Activated B cell treated with CpG ODN at 0.5 μM for 24 hours (primary cell): ENCODE measurements at regions not wholly inside any gene's neighbourhood (a gene's known extent, or its start where the extent isn't known, plus 50 kb on each side); places are given as distances from the start of the nearest gene placed in this dataset.
"Not testable (repeated sequence)": the region's sequence is repeated elsewhere in the genome, so short reads cannot be mapped to it uniquely, and the experiment has no call there.

Experiments
- ATAC-seq: fragments of 200-7000 bp; cut with Tn5 transposase; one replicate; pipeline ENCODE4 v1.10.0; 2021; ENCODE audit warnings: low read depth, mild to moderate bottlenecking, moderate library complexity
- CTCF ChIA-PET: fragments of 350-600 bp; sonication (Branson Sonifier 250); formaldehyde crosslinking; loops from one replicate; lab custom pipeline; 2021; ENCODE audit warnings: antibody characterized with exemption; lab: Charles Lee
- POLR2A ChIA-PET: fragments of 350-600 bp; sonication (Branson Sonifier 250); formaldehyde crosslinking; loops from one replicate; lab custom pipeline; 2021; ENCODE audit warnings: antibody characterized with exemption; lab: Charles Lee
- DNase-seq: peaks from one replicate; pipeline ENCODE4 v3.0.0; 2022
- H3K27ac Mint-ChIP-seq: one replicate; pipeline ENCODE4 v1.8.0; 2020; ENCODE audit warnings: mixed read lengths
- H3K27me3 Mint-ChIP-seq: one replicate; pipeline ENCODE4 v1.8.0; 2021; ENCODE audit warnings: mixed read lengths
- H3K36me3 Mint-ChIP-seq: one replicate; pipeline ENCODE4 v1.8.0; 2021; ENCODE audit warnings: low read depth, mixed read lengths
- H3K4me1 Mint-ChIP-seq: one replicate; pipeline ENCODE4 v1.8.0; 2021; ENCODE audit warnings: mixed read lengths
- H3K4me3 Mint-ChIP-seq: one replicate; pipeline ENCODE4 v1.8.0; 2020; ENCODE audit warnings: mild to moderate bottlenecking, mixed read lengths
- H3K9me3 Mint-ChIP-seq: one replicate; pipeline ENCODE4 v1.8.0; 2020; ENCODE audit warnings: mixed read lengths
- CTCF ChIP-seq: fragments of 200-600 bp; IDR thresholded peaks from one replicate; pipeline ENCODE4 v1.8.0; 2022; ENCODE audit warnings: antibody characterized with exemption, mild to moderate bottlenecking
- intact Hi-C: fragments of 100-400 bp; cut with micrococcal nuclease; formaldehyde crosslinking; loops from one replicate; pipeline ENCODE4 v1.15.1; 2024

GRCh38 chr14:83291714-83292113 is 1758.1 kb upstream of the SEL1L start:
- H3K36me3 Mint-ChIP-seq: no peaks in the 10 kb centered on the region
- no peaks in the 10 kb centered on the region for H3K4me1 Mint-ChIP-seq
- H3K27me3 Mint-ChIP-seq: no peaks in the 10 kb centered on the region
- TF ChIP-seq CTCF: no peak
- intact Hi-C loops: no loop called here
- CTCF ChIA-PET: no interaction called here
- POLR2A ChIA-PET: no interaction called here
- no peak overlapping the region for H3K4me3 Mint-ChIP-seq
- ATAC-seq (no peak), DNase-seq (no peak)
- no peak overlapping the region for H3K27ac Mint-ChIP-seq
- peaks cover 8% of the 10 kb centered on the region for H3K9me3 Mint-ChIP-seq

GRCh38 chr14:83294941-83295340 is 1761.3 kb upstream of the SEL1L start:
- ATAC-seq (no peak), DNase-seq (no peak)
- TF ChIP-seq CTCF: no peak
- ChIA-PET POLR2A (no interaction called here), CTCF (no interaction called here)
- Mint-ChIP-seq H3K27me3 (no peaks in the 10 kb centered on the region), H3K4me3 (no peak overlapping the region), H3K9me3 (peaks cover 6% of the 10 kb centered on the region), H3K27ac (no peak overlapping the region), H3K4me1 (no peaks in the 10 kb centered on the region), H3K36me3 (no peaks in the 10 kb centered on the region)
- intact Hi-C loops: no loop called here

GRCh38 chr14:83297361-83297760 is 1763.7 kb upstream of the SEL1L start:
- no peak for ATAC-seq
- POLR2A ChIA-PET: no interaction called here
- H3K4me3 Mint-ChIP-seq: no peak overlapping the region
- no peaks in the 10 kb centered on the region for H3K27me3 Mint-ChIP-seq
- no peaks in the 10 kb centered on the region for H3K36me3 Mint-ChIP-seq
- no peak for DNase-seq
- H3K27ac Mint-ChIP-seq: no peak overlapping the region
- intact Hi-C loops: no loop called here
- H3K4me1 Mint-ChIP-seq: no peaks in the 10 kb centered on the region
- TF ChIP-seq CTCF: no peak
- CTCF ChIA-PET: no interaction called here
- peaks cover 2% of the 10 kb centered on the region for H3K9me3 Mint-ChIP-seq

- CTCF ChIA-PET, H3K4me1 Mint-ChIP-seq, H3K4me3 Mint-ChIP-seq, H3K27ac Mint-ChIP-seq, DNase-seq, POLR2A ChIA-PET, intact Hi-C loops, H3K27me3 Mint-ChIP-seq, H3K36me3 Mint-ChIP-seq, ATAC-seq, H3K9me3 Mint-ChIP-seq: not testable (repeated sequence)
Measured at GRCh38 chr14:83298016-83298415, 1764.4 kb upstream of the SEL1L start.

- Mint-ChIP-seq H3K4me3 (no peak overlapping the region), H3K27me3 (no peaks in the 10 kb centered on the region), H3K36me3 (no peaks in the 10 kb centered on the region), H3K9me3 (peaks cover 2% of the 10 kb centered on the region), H3K27ac (no peak overlapping the region), H3K4me1 (no peaks in the 10 kb centered on the region)
- intact Hi-C loops: no loop called here
- POLR2A ChIA-PET: no interaction called here
- ATAC-seq (no peak), DNase-seq (no peak)
- CTCF ChIA-PET: no interaction called here
- no peak for TF ChIP-seq CTCF
Measured at GRCh38 chr14:83300476-83301064, 1766.9 kb upstream of the SEL1L start.

GRCh38 chr14:83301791-83302190 is 1768.1 kb upstream of the SEL1L start:
- ChIA-PET POLR2A (no interaction called here), CTCF (no interaction called here)
- TF ChIP-seq CTCF: no peak
- H3K36me3 Mint-ChIP-seq: no peaks in the 10 kb centered on the region
- DNase-seq (no peak), ATAC-seq (no peak)
- H3K4me3 Mint-ChIP-seq: no peak overlapping the region
- no peak overlapping the region for H3K27ac Mint-ChIP-seq
- H3K4me1 Mint-ChIP-seq: no peaks in the 10 kb centered on the region
- intact Hi-C loops: no loop called here
- no peaks in the 10 kb centered on the region for H3K27me3 Mint-ChIP-seq
- H3K9me3 Mint-ChIP-seq: peaks cover 3% of the 10 kb centered on the region
